A172 (cell line): ENCODE measurements at regions not wholly inside any gene's neighbourhood (a gene's known extent, or its start where the extent isn't known, plus 50 kb on each side); places are given as distances from the start of the nearest gene placed in this dataset.
"Not testable (repeated sequence)": the region's sequence is repeated elsewhere in the genome, so short reads cannot be mapped to it uniquely, and the experiment has no call there.

Experiments used
- DNase-seq: peaks from one replicate; pipeline ENCODE4 v3.0.0-alpha.2; 2015; ENCODE audit warnings: low spot score

DNA sequence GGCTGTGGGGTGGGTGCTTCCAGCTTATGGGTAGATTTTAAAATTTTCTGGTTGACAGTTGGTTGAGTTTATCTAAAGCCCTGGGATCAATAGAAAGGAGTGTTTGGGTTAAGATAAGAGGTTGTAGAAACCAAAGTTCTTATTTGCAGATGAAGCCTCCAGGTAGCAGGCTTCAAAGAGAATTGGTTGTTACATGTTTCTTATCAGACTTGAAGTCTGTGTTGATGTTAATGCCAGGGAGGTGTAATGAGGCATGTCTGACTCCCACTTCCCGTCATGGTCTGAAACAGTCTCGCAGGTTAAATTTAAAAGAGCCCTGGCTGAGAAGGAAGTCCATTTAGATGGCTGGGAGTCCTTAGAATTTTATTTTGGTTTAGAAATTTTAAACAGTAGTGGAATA, 165.2 kb upstream of the TMEM72 start:
- DNase-seq, result no peak

GRCh38 chr10:44747593-44748172, 163.5 kb upstream of the TMEM72 start:
- no peak for DNase-seq

DNA sequence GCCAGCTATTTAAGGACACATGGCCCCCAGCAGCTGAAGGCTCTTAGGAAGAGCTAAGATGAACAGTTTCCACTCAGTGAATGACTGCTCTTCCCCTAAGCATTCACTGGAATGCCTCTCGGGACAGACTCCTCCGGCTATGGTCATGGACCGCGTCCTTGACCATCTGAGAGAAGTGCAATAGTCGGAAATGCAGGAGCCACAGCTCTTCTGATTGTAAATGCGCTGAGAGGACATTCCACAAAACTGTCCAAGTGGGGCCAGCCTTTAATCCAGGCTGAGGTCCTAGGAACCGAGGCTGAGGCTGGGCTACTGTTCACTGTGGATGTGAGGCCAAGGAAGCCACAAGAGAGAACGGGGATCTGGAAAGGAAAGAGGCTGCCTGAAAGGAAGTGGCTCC, 162.0 kb upstream of the TMEM72 start:
- DNase-seq, result no peak

DNA sequence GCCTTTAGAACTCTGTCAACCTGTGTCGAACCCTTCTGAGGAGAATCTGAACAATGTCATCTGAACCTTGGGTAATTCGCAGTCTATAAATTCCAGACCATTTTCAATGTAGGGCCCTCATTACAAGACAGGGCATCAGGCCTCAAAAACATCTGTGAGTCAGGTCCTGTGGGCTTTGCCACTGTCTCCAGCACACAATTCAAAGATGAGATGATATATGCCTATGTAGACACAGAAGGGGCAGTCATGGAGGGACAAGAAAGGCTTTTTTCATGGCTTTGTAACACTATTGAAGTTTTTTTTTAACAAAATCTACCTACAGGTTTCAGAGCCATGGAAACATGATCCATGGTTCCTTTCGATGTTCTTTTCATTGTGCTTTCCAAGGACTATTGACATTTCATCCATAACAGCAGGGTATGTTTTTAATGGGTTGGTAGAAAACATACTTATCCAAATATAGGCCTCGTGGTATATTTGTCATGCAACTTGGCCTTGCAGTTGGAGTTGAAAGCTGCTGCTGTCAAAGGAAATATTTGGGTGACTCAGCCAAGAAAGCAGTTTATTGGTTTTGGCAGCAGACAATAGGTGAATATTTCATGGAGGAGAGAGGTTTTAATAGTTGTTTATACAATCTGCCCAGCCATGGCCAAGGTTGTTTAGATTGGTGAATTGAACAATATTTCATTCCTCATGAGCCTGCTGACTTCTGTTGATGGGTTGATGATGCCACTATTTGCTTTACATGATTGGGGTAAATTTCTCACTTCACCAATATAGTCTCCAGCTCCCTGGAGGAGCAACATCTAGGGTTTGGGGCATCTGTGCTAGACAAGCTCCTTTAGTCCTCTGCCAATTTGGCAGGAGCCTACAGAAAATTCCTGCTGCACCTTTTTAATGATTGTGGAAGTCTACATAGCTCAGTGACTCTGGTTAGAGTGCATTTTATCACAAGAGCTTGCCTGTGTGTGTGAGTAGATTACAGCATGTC, 158.4 kb upstream of the TMEM72 start:
- DNase-seq, result peak; percentile 97

DNA sequence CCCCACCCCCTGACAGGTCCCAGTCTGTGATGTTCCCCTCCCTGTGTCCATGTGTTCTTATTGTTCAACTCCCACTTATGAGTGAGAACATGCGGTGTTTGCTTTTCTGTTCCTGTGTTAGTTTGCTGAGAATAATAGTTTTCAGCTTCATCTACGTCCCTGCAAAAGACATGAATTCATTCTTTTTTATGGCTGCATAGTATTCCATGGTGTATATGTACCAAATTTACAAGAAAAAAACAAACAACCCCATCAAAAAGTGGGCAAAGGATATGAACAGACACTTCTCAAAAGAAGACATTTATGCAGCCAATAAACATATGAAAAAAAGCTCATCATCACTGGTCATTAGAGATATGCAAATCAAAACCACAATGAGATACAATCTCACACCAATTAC, 156.8 kb upstream of the TMEM72 start:
- DNase-seq, result not testable (repeated sequence)

- no peak for DNase-seq
Observed at GRCh38 chr10:44755481-44755880, 155.7 kb upstream of the TMEM72 start.

GRCh38 chr10:44756216-44756615, 154.9 kb upstream of the TMEM72 start:
- peak; percentile 87 for DNase-seq

DNA sequence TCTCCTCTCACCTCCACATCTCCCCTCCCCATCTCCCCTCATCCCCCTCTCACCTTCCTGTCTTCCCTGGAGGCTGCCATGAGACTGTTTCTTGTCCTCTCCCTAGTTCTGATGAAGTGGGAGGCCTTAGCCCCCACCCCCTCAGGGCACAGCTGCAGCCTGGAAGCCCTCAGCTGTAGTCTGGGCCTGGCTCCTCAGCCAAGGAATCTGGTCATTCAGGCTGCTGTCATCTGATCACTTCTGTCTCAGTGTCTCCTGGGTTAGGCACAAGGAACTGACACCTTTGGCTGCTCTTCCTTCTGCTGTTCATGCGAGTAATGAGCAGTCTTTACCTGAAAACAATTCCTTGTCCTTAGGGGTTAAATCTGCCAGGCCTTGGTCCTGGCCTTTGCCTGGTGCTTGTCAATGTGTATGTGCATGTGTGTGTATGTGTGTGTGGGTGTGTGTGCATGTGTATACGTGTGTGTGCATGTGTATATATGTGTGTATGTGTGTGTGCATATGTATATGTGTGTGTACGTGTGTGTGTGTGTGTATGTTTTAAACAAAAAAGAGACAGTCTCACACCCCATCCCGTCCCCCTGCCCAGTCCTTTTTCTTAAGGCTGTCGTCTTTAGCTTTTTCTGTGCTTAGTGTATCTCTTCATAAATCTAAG, 153.5 kb upstream of the TMEM72 start:
- DNase-seq, result no peak

DNA sequence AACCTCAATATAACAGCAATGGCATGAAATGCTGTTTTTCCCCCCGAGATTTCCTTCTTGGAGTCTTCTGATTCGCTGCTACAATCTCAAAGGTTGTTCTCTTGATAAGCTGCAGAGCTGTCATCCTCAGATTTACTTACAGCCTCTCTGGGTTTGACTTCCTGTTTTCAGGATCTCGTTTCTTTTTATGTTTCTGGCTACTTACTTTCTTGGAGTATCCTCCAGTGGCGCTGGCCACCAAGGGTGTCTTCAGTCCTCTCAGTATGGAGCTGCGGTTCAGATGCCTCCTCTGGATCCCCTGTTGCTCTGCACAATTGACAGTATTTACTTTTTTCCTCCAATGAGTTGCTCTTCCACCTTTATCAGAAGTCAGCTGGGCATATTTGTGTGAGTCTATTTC, 152.0 kb upstream of the TMEM72 start:
- DNase-seq, result no peak

- DNase-seq, result no peak
Observed at GRCh38 chr10:44760513-44760912, 150.6 kb upstream of the TMEM72 start.

GRCh38 chr10:44761076-44761475, 150.1 kb upstream of the TMEM72 start:
- no peak for DNase-seq

GRCh38 chr10:44763331-44763730, 147.8 kb upstream of the TMEM72 start:
- DNase-seq, result no peak

GRCh38 chr10:44765299-44765698, 145.8 kb upstream of the TMEM72 start:
- DNase-seq, result no peak

- no peak for DNase-seq
Observed at GRCh38 chr10:44766631-44767030, 144.5 kb upstream of the TMEM72 start.

DNA sequence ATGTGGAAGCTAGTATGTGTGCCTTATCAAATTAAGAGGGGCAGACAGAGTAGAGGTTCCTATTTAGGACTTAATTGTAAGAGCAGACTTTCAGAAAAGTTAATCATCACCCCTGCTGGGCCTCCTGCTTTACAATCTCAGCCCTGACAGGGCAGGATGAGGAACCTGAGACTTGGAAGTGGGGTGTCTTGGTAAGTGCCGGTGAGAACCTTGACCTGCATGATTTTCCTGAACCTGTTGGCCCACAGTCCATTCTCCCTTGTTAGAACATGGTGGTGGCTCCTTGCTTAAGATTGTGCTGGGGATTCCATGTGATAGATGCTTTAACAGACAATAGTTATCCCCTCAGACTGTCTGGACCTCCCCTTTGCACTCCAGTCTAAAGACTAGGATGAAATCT, 141.7 kb upstream of the TMEM72 start:
- DNase-seq, result no peak

- no peak for DNase-seq
Observed at GRCh38 chr10:44771233-44771995, 139.7 kb upstream of the TMEM72 start.

DNA sequence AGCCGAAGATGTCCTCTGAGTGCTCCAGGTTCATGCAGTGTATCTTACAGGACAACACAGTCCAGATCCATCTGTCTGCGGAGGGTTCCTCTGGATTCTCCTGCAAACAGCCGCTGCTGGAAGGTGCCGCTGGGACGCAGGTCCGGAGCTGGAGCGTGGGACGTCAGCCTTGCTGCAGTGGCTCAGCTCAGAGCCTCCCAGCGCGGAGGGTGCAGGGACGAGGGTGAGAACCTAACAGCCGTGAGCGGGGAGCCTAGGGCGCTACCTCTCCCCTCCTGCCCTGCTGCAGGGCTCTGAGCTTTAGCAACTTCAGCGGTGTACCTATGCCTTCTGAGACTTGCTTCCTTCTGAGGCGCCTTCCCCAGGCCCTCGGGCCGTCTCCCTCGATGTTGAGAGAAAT, 137.6 kb upstream of the TMEM72 start:
- DNase-seq, result no peak

- no peak for DNase-seq
Observed at GRCh38 chr10:44774676-44775401, 136.3 kb upstream of the TMEM72 start.

- DNase-seq, result no peak
Observed at GRCh38 chr10:44775402-44775741, 135.8 kb upstream of the TMEM72 start.

DNA sequence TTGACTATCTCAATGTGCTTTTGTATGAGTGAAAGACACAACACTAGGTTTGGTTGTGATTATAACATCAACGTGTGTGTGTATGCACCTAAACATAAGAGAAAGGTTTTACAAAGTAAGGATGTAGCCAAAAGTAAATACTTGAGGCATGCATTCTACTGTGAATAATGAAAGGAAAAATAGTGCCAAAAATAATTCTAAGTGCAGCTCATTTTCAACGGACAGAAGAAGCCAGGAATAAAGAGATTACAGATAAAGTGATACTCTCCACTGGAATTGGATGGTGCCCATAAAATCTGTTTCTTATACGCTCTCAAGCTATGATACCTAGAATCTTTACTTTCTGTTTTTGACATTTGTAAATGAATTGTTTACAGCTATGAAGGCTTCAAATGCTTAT, 135.0 kb upstream of the TMEM72 start:
- DNase-seq, result no peak

DNA sequence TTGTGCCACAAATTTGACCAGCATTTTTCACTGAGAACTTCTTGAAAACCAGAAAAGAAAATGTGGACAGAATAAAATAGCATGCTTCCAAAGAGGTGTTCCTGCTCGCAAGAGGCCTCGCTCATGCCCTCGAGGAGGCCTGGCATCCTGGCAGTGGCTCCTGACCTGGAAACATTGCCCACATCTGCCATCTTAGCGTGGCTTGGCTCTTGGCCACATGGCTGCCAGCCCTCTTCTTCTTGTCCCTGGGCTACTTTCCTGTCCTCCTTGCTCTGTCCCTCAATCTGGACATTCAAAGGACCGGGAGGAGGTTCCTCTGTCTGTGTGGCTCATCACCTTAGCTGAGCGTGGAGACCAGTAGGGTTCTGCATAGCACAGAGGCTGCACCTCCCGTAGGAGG, 131.6 kb upstream of the TMEM72 start:
- DNase-seq, result no peak
